ENCODE measurements at regions not wholly inside any gene's neighbourhood (a gene's known extent, or its start where the extent isn't known, plus 50 kb on each side); places are given as distances from the start of the nearest gene placed in this dataset.

DNA sequence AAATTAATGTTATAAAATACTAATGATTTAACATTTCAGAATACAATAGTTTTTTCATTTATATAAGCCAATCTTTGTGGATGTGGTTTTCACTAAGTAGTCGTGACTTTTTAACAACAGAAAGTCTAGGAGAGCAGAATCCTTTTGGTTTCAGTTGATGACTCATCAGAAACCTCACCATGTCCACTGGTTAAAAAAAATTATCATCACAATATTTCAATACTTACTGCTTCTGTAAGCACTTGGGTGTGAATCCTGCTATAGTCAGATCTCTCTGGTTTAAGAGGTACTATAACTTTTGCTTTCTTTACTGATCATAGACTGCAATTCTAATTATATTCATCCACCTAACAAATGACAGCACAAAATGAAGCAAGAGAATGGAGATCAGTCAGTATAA lies 77.2 kb downstream of the MRPS30 start:
- no peak overlapping the region for H3K4me3 ChIP-seq (ENCODE audit: low read depth, low read length)
- no peak for DNase-seq (ENCODE audit: low read depth)
- TF ChIP-seq CTCF (conservative IDR thresholded peaks at IDR 0.05; ENCODE audit: low read depth, low read length) = no peak

GRCh38 chr5:44887722-44888121 lies 79.0 kb downstream of the MRPS30 start:
- TF ChIP-seq CTCF (conservative IDR thresholded peaks at IDR 0.05; ENCODE audit: low read depth, low read length) = no peak
- DNase-seq (ENCODE audit: low read depth) = no peak
- no peak overlapping the region for H3K4me3 ChIP-seq (ENCODE audit: low read depth, low read length)

DNA sequence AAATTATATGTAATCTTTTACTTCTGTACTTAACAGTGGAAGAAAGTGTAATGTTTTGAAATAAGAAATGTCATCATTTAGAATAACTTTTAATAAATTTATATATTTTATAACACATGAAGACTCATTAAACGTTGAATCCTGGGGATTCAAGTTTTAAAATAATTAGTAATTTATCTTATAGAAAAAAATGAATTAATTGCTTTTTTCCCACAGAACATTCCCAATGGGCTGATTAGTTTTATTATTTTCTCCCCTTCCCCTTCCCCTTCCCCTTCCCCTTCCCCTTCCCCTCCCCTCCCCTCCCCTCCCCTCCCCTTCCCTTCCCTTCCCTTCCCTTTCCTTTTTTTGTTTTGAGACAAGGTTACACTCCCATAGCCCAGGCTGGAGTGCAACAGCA lies 79.7 kb downstream of the MRPS30 start:
- no peak for TF ChIP-seq CTCF (conservative IDR thresholded peaks at IDR 0.05; ENCODE audit: low read depth, low read length)
- H3K4me3 ChIP-seq (ENCODE audit: low read depth, low read length) = no peak overlapping the region
- DNase-seq (ENCODE audit: low read depth) = no peak

DNA sequence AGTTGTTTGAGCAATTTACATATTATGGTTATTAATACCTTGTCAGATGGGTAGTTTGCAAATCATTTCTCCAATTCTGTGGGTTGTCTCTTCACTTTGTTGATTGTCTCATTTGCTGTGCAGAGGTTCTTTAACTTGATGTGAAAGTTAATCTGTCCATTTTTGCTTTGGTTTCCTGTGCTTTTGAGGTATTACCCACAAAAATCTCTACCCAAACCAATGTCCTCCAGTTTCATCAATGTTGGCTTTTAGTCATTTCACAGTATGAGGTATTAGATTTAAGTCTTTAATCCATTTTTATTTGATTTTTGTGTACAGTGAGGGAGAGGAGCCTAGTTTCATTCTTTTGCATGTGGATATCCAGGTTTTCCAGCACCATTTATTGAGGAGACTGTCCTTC lies 82.4 kb downstream of the MRPS30 start:
- DNase-seq (ENCODE audit: low read depth) = no peak
- TF ChIP-seq CTCF (conservative IDR thresholded peaks at IDR 0.05; ENCODE audit: low read depth, low read length) = no peak
- H3K4me3 ChIP-seq (ENCODE audit: low read depth, low read length) = no peak overlapping the region

DNA sequence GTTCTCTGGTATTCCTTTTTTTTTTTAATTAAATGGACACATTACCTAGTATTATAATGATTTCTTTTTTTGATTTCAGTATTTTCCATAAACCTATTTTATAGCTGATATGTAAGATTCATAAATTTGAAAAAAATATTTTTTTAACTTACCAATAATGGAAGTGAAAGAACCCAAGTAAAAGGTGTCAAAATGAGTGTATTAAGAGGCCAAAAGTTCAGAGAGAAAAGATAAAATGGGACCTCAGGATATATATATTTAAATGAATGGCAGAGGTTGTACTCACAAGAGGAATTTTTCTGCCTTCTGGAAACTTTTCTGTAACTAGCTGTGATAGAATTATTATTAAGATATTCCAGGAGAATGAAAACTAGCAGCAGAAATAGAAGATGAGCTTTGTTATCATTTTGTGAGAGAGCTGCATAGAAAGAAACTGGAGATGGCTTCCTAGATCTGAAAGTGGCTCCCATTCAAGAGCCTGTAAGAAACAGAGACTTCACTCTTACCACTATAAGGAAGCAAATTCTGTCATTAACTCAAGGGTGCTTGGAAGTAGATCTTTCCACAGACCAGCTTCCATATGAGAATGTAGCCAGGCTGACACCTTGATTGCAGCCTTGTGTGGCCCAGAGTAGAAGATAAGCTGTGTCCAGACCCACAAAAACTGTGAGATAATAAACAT lies 91.7 kb downstream of the MRPS30 start:
- no peak for TF ChIP-seq CTCF (conservative IDR thresholded peaks at IDR 0.05; ENCODE audit: low read depth, low read length)
- H3K4me3 ChIP-seq (ENCODE audit: low read depth, low read length) = no peak overlapping the region
- DNase-seq (ENCODE audit: low read depth) = no peak

DNA sequence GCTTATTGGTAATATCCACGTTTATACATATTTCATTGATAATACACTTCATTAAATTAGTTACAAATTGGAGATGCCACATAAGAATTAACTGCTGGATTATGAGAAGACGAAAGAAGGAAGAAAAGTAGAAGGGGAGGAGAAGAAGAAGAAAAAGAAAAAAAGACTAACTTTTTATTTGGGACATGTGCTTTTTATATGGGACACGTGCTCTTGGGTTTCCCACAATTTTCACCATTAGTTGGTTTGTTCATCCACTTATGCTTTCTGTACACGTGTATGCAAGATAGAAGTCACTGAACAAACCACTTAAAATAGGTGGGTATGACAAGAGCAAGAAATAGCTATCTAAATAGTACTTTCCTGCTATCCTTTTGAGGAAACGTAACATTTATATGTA lies 98.6 kb downstream of the MRPS30 start:
- no peak for TF ChIP-seq CTCF (conservative IDR thresholded peaks at IDR 0.05; ENCODE audit: low read depth, low read length)
- no peak for DNase-seq (ENCODE audit: low read depth)
- no peak overlapping the region for H3K4me3 ChIP-seq (ENCODE audit: low read depth, low read length)

DNA sequence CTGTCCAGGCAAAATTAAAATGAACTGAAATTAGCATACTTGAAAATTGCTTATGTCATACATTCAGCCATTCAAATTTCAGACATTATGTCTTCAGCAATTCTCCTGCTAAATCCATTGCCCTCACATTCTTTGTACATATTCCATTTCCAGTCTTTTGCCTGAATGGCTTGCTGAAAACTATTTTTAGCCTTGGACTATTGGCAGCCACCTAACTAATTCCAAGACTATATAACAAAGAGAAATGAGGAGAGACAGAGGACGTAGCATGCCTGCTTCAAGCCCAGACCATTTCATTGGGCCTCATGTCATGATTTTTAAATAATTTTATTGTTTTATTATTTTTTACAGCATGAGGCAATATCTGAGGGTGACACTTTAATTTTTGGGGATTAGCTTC lies 100.3 kb downstream of the MRPS30 start:
- no peak for TF ChIP-seq CTCF (conservative IDR thresholded peaks at IDR 0.05; ENCODE audit: low read depth, low read length)
- no peak overlapping the region for H3K4me3 ChIP-seq (ENCODE audit: low read depth, low read length)
- DNase-seq (ENCODE audit: low read depth) = no peak

Data from epithelial cell of proximal tubule (primary cell).